GM12873 (cell line): ENCODE measurements at regions not wholly inside any gene's neighbourhood (a gene's known extent, or its start where the extent isn't known, plus 50 kb on each side); places are given as distances from the start of the nearest gene placed in this dataset.

Experiments used
- TF ChIP-seq, protein P1 (sequence below): IDR thresholded peaks from 2 replicates; pipeline ENCODE4 v1.5.1; 2012; ENCODE audit warnings: low read depth, mild to moderate bottlenecking, moderate library complexity, low read length, control low read depth; ENCODE audit not compliant: insufficient read depth; ENCODE audit errors: missing control alignments

DNA sequence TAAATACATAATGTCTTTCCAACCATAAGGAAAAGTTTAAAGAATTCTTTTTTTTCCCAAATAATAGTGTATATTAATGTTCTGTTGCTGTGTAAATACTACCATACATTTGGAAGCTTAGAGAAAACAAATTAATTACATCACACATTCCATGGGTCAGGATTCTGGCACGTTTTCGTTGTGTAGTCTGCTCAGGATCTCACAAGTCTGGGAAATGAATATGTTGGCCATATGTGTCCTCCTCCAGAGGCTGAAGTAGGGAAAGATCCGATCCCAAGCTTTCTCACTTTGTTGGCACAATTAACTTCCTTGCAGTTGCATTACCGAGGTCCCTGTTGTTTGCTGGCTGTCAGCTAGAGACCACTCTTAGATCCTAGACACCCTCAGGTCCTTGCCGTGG, 83.9 kb downstream of the RPRM start:
- TF ChIP-seq, protein P1, sequence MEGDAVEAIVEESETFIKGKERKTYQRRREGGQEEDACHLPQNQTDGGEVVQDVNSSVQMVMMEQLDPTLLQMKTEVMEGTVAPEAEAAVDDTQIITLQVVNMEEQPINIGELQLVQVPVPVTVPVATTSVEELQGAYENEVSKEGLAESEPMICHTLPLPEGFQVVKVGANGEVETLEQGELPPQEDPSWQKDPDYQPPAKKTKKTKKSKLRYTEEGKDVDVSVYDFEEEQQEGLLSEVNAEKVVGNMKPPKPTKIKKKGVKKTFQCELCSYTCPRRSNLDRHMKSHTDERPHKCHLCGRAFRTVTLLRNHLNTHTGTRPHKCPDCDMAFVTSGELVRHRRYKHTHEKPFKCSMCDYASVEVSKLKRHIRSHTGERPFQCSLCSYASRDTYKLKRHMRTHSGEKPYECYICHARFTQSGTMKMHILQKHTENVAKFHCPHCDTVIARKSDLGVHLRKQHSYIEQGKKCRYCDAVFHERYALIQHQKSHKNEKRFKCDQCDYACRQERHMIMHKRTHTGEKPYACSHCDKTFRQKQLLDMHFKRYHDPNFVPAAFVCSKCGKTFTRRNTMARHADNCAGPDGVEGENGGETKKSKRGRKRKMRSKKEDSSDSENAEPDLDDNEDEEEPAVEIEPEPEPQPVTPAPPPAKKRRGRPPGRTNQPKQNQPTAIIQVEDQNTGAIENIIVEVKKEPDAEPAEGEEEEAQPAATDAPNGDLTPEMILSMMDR, result no peak

- TF ChIP-seq, protein P1, result no peak
These were observed 84.3 kb downstream of the RPRM start for GRCh38 chr2:153394247-153394646.

DNA sequence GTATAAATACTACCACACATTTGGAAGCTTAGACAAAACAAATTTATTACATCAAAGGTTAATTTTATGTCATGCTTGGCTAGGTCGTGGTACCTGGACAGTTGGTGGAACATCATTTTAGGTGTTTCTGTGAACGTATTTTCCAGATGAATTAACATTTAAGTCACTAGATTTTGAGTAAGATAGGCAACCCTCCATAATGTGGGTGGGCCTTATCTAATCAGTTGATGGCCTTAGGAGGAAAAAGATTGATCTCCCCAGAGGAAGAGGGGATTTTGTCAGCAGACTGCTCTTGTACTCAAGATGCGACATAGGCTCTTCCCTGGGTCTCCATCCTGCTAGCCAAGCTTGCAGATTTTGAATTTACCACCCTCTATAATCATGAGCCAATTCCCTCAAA, 85.0 kb downstream of the RPRM start:
- TF ChIP-seq, protein P1, result no peak

GRCh38 chr2:153391131-153391530, 87.4 kb downstream of the RPRM start:
- TF ChIP-seq, protein P1, result no peak

GRCh38 chr2:153388246-153388645, 90.3 kb downstream of the RPRM start:
- TF ChIP-seq, protein P1, result no peak

DNA sequence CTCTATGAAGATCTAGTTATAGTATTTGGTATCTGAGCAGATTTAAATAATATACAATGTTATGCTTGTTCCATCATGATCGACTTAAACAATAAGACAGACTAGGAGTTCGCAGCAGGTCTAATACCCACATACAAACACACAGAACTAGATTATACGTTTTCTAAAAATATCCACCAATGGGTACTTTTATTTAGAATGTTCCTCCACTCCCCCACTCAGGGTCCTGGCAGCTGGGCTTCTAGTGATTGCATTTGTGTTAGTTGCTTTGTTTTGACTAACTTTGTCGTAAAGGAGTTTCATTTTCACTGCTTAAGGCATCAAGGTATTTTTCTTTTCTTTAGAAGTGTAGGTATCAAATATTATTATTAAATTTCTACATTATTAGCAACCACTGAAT, 91.4 kb downstream of the RPRM start:
- TF ChIP-seq, protein P1, result no peak

- TF ChIP-seq, protein P1, result no peak
These were observed 92.1 kb downstream of the RPRM start for GRCh38 chr2:153386481-153386897.
